ENCODE measurements at regions not wholly inside any gene's neighbourhood (a gene's known extent, or its start where the extent isn't known, plus 50 kb on each side); places are given as distances from the start of the nearest gene placed in this dataset.

DNA sequence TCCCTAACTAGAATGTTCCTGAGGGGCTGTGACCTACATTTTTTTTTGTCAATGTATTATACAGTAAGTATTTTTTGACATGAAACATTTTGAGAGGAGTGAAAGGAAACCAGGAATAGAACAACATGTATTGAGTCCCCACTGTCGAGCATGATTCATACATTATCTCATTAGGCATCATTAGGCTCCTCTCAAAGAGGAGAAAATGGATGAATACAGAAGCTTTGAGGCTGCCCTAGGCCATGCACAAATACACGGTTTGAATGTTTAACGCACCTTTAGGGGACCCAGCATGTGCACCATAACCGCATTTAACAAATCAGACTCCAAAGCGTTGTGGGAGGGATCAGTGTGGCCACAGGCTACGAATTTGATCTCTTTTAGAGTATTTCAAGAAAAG is 87.8 kb downstream of the TBXT start:
- Histone ChIP-seq H4K20me1 (ENCODE audit: insufficient read depth, low read length) (no peaks in the 10 kb centered on the region), H3K36me3 (ENCODE audit: insufficient read depth, low read length) (no peaks in the 10 kb centered on the region), H3K79me2 (ENCODE audit: insufficient read depth, low read length) (no peaks in the 10 kb centered on the region), H3K27ac (ENCODE audit: low read length) (no peak overlapping the region), H3K4me2 (ENCODE audit: insufficient read depth, low read length) (no peak overlapping the region), H3K27me3 (ENCODE audit: insufficient read depth, low read length, poor library complexity) (no peaks in the 10 kb centered on the region), H3K4me1 (ENCODE audit: insufficient read depth, low read length) (no peaks in the 10 kb centered on the region), H3K4me3 (ENCODE audit: low read depth in 1 of 2, low read length in 2 of 2) (no peak overlapping the region), H2AFZ (ENCODE audit: low read depth, low read length) (no peak overlapping the region), H3K9ac (ENCODE audit: low read depth, low read length) (no peak overlapping the region), H3K9me3 (ENCODE audit: insufficient read depth, low read length, severe bottlenecking) (no peaks in the 10 kb centered on the region)
- ATAC-seq (ENCODE audit: insufficient read depth, low read depth) (no peak), DNase-seq (no peak)
- no peak for TF ChIP-seq EZH2 (IDR thresholded peaks at IDR 0.05; ENCODE audit: borderline replicate concordance, low read depth, low read length, severe bottlenecking)
- TF ChIP-seq, protein P1, sequence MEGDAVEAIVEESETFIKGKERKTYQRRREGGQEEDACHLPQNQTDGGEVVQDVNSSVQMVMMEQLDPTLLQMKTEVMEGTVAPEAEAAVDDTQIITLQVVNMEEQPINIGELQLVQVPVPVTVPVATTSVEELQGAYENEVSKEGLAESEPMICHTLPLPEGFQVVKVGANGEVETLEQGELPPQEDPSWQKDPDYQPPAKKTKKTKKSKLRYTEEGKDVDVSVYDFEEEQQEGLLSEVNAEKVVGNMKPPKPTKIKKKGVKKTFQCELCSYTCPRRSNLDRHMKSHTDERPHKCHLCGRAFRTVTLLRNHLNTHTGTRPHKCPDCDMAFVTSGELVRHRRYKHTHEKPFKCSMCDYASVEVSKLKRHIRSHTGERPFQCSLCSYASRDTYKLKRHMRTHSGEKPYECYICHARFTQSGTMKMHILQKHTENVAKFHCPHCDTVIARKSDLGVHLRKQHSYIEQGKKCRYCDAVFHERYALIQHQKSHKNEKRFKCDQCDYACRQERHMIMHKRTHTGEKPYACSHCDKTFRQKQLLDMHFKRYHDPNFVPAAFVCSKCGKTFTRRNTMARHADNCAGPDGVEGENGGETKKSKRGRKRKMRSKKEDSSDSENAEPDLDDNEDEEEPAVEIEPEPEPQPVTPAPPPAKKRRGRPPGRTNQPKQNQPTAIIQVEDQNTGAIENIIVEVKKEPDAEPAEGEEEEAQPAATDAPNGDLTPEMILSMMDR (IDR thresholded peaks at IDR 0.05; ENCODE audit: borderline replicate concordance, extremely low read depth, low read length, poor library complexity, severe bottlenecking): no peak

DNA sequence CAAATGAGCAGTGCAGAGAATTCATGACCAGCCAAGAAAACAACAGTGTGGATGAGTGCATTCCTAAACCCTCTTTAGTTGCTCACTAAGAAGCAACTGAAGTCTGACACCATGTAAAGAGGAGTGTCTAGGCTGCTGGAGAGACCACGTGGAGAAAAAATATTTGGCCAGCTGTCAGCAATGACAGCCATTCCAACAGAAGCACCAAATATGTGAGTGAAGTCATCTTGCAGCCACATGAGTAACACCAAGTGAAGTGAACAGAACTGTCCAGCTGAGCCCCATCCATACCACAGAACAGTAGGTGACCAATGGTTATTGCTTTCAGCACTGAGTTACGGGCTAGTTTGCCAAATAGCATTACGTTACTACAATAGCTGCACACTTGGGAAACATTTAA is 89.4 kb downstream of the TBXT start:
- TF ChIP-seq EZH2 (IDR thresholded peaks at IDR 0.05; ENCODE audit: borderline replicate concordance, low read depth, low read length, severe bottlenecking): no peak
- TF ChIP-seq, protein P1 (IDR thresholded peaks at IDR 0.05; ENCODE audit: borderline replicate concordance, extremely low read depth, low read length, poor library complexity, severe bottlenecking): no peak
- no peaks in the 10 kb centered on the region for H3K9me3 ChIP-seq (ENCODE audit: insufficient read depth, low read length, severe bottlenecking)
- H3K27ac ChIP-seq (ENCODE audit: low read length): no peak overlapping the region
- H2AFZ ChIP-seq (ENCODE audit: low read depth, low read length): no peak overlapping the region
- no peaks in the 10 kb centered on the region for H4K20me1 ChIP-seq (ENCODE audit: insufficient read depth, low read length)
- H3K27me3 ChIP-seq (ENCODE audit: insufficient read depth, low read length, poor library complexity): no peaks in the 10 kb centered on the region
- H3K4me2 ChIP-seq (ENCODE audit: insufficient read depth, low read length): no peak overlapping the region
- no peaks in the 10 kb centered on the region for H3K36me3 ChIP-seq (ENCODE audit: insufficient read depth, low read length)
- no peak for ATAC-seq (ENCODE audit: insufficient read depth, low read depth)
- H3K4me3 ChIP-seq (ENCODE audit: low read depth in 1 of 2, low read length in 2 of 2): no peak overlapping the region
- H3K4me1 ChIP-seq (ENCODE audit: insufficient read depth, low read length): no peaks in the 10 kb centered on the region
- H3K79me2 ChIP-seq (ENCODE audit: insufficient read depth, low read length): no peaks in the 10 kb centered on the region
- no peak overlapping the region for H3K9ac ChIP-seq (ENCODE audit: low read depth, low read length)
- no peak for DNase-seq

DNA sequence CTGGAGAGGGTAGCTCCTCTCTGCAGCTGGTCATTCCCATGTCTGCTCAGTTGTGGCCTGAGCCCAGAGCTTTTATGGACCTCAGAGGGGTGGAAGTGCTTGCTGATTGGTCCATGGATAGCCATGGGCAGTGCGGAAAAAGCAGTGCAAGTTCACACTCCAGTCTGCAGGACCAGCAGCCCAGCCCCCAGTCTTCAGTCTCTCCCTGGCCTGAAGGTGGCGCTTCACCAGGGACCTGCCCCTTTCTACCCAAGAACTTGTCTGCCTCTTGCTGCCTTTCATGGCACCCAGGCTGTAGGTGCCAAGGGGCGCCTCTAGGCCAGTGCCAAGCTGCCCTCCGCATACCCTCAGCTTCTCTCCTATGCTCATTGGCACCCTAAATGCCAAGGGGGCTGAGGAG is 91.0 kb downstream of the TBXT start:
- no peak overlapping the region for H3K27ac ChIP-seq (ENCODE audit: low read length)
- H2AFZ ChIP-seq (ENCODE audit: low read depth, low read length): no peak overlapping the region
- no peak overlapping the region for H3K4me2 ChIP-seq (ENCODE audit: insufficient read depth, low read length)
- no peaks in the 10 kb centered on the region for H3K4me1 ChIP-seq (ENCODE audit: insufficient read depth, low read length)
- ATAC-seq (ENCODE audit: insufficient read depth, low read depth) (no peak), DNase-seq (no peak)
- H3K79me2 ChIP-seq (ENCODE audit: insufficient read depth, low read length): no peaks in the 10 kb centered on the region
- H3K4me3 ChIP-seq (ENCODE audit: low read depth in 1 of 2, low read length in 2 of 2): no peak overlapping the region
- no peaks in the 10 kb centered on the region for H3K27me3 ChIP-seq (ENCODE audit: insufficient read depth, low read length, poor library complexity)
- H3K9ac ChIP-seq (ENCODE audit: low read depth, low read length): no peak overlapping the region
- no peaks in the 10 kb centered on the region for H3K9me3 ChIP-seq (ENCODE audit: insufficient read depth, low read length, severe bottlenecking)
- H3K36me3 ChIP-seq (ENCODE audit: insufficient read depth, low read length): no peaks in the 10 kb centered on the region
- no peak for TF ChIP-seq EZH2 (IDR thresholded peaks at IDR 0.05; ENCODE audit: borderline replicate concordance, low read depth, low read length, severe bottlenecking)
- TF ChIP-seq, protein P1 (IDR thresholded peaks at IDR 0.05; ENCODE audit: borderline replicate concordance, extremely low read depth, low read length, poor library complexity, severe bottlenecking): no peak
- H4K20me1 ChIP-seq (ENCODE audit: insufficient read depth, low read length): no peaks in the 10 kb centered on the region

DNA sequence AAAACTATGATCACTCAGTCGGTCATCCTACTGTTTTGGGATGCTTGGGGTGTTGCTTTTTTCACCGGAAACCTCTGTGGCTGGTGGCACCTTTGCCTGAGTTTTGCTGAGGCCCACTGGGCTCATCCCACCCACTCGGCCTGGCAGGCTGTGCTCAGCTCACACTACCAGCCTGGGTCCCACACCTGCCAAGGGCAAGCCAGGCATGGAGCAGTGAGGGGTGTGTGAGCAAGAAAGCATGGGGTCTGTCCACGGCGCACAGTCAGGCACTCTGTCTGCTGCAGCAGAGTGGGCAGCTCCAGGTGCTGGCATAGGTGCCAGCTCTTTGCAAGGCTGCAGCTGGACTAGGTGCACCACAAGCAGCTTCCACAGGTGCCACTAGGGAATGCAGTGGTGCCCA is 91.7 kb downstream of the TBXT start:
- no peak overlapping the region for H2AFZ ChIP-seq (ENCODE audit: low read depth, low read length)
- H3K27me3 ChIP-seq (ENCODE audit: insufficient read depth, low read length, poor library complexity): no peaks in the 10 kb centered on the region
- H3K4me2 ChIP-seq (ENCODE audit: insufficient read depth, low read length): no peak overlapping the region
- no peak overlapping the region for H3K27ac ChIP-seq (ENCODE audit: low read length)
- ATAC-seq (ENCODE audit: insufficient read depth, low read depth): no peak
- H3K4me1 ChIP-seq (ENCODE audit: insufficient read depth, low read length): no peaks in the 10 kb centered on the region
- DNase-seq: no peak
- no peaks in the 10 kb centered on the region for H3K36me3 ChIP-seq (ENCODE audit: insufficient read depth, low read length)
- no peak overlapping the region for H3K4me3 ChIP-seq (ENCODE audit: low read depth in 1 of 2, low read length in 2 of 2)
- TF ChIP-seq, protein P1 (IDR thresholded peaks at IDR 0.05; ENCODE audit: borderline replicate concordance, extremely low read depth, low read length, poor library complexity, severe bottlenecking): no peak
- no peak for TF ChIP-seq EZH2 (IDR thresholded peaks at IDR 0.05; ENCODE audit: borderline replicate concordance, low read depth, low read length, severe bottlenecking)
- no peaks in the 10 kb centered on the region for H4K20me1 ChIP-seq (ENCODE audit: insufficient read depth, low read length)
- H3K9me3 ChIP-seq (ENCODE audit: insufficient read depth, low read length, severe bottlenecking): no peaks in the 10 kb centered on the region
- no peak overlapping the region for H3K9ac ChIP-seq (ENCODE audit: low read depth, low read length)
- no peaks in the 10 kb centered on the region for H3K79me2 ChIP-seq (ENCODE audit: insufficient read depth, low read length)

Measured in DND-41 (cell line).